NCI-H128 (cell line): ENCODE measurements at regions not wholly inside any gene's neighbourhood (a gene's known extent, or its start where the extent isn't known, plus 50 kb on each side); places are given as distances from the start of the nearest gene placed in this dataset.

Experiments used
- DNase-seq: peaks from one replicate; lab custom pipeline; 2025; ENCODE audit not compliant: unreplicated experiment; lab: John Stamatoyannopoulos, UW

- DNase-seq: no peak
Observed at GRCh38 chr1:80962564-80962963, 838.2 kb upstream of the ADGRL2 start.

DNA sequence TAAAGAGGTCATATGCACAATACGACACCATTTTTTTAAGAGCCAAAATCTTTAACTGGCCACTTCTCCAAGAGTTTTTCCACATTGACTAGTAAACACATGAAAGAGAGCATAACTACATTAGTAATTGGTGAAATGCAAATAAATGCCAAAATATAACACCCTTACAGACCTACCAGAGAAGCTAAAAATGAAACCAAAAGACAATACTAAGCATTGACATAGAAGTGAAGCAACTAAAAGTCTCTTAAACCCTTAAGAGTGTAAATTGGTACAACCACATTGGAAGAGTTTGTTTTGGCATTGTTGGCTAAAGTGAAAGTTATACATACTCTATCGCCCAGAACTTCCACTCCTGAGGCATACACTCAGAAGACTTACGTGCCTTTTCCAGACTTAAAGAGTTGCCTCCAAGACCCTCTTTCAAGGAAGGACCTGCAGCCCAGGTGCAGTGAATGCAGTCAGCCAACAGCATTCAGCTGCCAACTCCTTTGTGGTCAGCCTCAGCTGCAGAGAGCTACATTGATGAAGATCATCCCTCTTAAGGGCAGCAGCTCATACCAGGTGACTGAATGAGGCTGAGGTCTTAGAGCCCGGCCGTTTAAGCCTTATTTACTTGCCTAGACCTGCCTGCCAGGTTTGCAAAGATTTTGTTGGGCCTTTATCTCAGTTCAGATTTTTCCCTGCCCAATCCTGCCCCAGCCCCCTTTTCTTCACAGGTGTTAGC lies 839.1 kb upstream of the ADGRL2 start:
- DNase-seq: no peak

DNA sequence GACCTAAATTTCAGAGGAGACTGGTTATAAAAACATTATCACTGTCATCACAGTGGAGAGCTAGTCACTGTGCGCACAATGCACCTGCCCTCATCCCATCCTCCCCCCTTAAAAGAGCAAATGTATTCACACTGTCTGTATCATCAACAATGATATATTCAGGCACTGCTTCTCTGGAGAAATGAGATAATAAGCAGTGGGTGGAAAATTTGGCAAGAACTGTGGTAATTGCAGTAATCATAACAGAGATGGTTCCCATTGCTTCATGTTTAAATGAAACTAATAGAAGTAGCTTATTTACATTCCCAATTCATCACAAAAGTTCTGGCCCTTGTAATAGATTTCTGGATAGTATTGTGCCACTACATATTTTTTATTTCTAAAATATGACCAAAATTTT lies 867.4 kb upstream of the ADGRL2 start:
- no peak for DNase-seq

DNA sequence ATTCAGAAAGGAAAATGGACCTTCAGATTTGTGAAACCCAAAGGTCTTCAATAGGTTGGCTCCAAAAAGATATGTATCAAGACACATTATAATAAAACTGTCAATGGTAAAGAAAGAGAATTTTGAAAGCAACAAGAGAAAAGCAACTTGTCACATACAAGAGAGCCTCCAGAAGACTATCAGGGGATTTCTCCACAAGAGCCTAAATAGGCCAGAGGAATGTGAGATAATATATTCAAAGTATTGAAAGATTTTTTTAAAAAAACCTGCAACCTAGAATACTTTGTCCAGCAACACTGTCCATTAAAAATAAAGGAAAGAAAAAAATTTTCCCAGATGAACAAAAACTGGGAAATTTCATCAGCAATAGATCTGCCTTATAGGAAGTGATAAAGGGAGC lies 869.6 kb upstream of the ADGRL2 start:
- DNase-seq: no peak

GRCh38 chr1:80929868-80930508 lies 870.7 kb upstream of the ADGRL2 start:
- no peak for DNase-seq

DNA sequence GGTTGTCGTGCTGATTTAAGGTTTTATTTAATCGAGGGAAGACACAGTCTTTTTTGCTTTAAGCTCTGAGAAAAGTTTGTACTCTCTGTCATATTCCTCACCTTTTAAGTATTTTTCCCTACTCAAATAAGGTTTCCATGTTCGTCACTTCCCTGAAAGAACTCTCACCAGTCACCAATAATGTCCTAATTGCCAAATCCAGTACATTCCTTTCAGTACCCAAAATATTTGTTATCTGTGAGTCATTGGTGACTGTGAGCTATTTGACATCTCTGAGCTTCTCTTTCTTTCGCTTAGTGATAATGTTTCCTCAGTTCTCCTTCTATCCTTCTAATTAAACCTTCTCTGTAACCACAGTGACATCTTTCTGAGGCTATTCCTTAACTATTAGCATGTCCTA lies 874.2 kb upstream of the ADGRL2 start:
- DNase-seq: no peak

GRCh38 chr1:80925130-80925805 lies 875.5 kb upstream of the ADGRL2 start:
- DNase-seq: no peak

DNA sequence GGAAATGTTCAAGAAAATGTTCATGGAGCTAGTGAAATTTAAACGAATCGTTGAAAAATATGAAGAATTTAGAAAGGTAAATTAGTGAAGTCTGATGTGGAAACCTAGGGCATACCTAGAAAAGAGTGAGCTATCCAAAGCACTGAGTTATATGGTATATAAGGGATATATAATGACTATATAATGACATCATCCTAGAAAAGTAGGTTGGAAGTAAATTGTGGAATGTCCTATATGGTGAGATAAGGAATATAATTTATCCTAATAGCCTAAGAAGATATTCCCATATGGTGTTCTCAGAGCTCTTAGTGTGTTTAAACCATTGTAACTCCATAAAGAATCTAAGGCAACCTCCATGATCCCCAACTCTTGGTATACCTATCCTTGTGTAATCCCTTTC lies 876.4 kb upstream of the ADGRL2 start:
- DNase-seq: no peak

- no peak for DNase-seq
Observed at GRCh38 chr1:80922906-80923305, 877.8 kb upstream of the ADGRL2 start.

DNA sequence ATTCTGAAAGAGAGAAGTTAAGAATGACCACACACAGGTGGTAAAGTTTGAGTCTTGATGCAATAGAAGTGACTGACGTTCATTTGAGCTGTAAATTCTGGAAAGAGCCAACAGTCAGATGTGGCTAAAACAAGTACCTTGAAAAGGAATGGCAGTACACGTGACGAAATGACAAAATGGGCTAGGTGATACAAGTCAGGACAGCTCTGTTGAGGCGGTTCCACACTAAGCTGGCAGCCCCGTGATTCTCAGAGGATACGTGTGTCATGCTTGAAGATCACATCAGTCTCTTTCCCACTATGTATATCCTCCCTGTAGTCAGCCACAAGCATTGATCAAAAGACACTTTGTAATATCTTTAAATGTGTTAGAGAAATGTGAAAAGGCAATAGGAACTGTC lies 881.3 kb upstream of the ADGRL2 start:
- no peak for DNase-seq

- no peak for DNase-seq
Observed at GRCh38 chr1:80918380-80918779, 882.4 kb upstream of the ADGRL2 start.

DNA sequence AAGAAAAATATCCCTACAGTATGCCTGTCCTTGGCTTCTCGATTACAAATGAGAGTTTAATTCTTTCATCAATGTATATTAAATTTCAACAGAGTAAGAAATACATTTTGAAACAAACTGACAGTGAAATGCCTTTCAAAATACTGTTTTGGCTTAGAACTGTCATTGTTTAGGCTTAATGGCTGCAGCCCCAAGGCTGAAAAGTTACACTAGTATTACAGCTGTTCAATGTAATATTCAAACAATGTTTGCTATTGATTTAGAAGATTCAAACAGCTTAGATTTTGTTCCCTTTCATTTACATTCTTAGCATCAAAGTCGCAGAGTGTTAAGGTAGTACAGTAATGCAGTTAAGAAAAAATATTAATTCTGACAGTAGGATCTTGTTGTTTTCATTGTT lies 882.9 kb upstream of the ADGRL2 start:
- DNase-seq: no peak

- no peak for DNase-seq
Observed at GRCh38 chr1:80917225-80917624, 883.5 kb upstream of the ADGRL2 start.

- DNase-seq: no peak
Observed at GRCh38 chr1:80915491-80915890, 885.2 kb upstream of the ADGRL2 start.

- no peak for DNase-seq
Observed at GRCh38 chr1:80910426-80910825, 890.3 kb upstream of the ADGRL2 start.

DNA sequence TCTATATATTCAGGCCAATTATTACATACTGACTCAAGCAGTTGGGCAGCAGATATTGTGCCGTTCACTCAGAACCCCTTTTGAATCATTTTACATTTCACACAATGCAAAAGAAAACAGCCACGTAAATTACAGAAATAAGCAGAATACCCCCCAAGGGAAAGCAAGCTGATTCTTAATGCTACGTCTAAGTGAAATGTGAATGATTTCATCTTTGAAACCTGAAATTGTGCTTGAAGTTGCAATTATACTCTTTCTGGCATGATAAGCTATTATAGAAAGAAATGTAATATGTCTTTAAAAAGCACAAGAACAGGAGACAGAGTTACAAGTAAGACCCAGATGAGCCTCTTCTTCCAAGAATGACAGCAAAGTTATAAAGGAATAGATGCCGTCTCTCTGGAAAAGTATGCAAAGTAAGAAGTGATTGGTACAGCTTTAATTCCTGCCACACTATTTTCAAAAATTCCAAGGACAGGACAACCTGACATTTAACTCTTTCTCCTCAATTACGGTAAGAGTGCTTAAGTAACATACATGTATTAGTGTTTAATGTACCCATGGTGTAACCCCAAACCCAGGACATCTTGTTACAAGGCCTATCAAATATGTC lies 891.5 kb upstream of the ADGRL2 start:
- no peak for DNase-seq

DNA sequence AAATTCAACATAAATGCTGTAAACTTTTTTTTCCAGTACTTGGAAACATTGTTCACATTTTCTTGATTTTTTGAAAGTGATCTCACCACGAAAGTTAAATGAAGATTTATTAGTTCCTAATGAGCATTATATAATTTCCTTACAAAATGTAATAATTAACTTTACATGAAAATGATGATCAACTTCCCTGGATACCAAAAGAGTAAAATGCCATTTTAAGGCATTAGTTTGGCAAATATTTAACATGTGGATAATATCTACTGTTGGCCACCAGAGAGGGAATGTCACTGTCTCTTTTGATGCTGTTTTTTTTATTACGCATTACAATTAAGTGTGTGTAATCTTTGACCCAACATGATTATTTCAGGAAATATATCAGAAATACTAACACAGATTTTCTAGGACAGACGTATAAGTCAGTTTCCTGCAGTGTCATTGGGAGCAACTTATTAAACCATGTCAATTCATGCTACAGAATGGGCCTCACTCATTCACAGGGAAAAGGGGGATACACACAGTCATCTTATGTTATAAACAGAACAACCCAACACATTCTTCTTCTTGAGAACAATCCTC lies 903.9 kb upstream of the ADGRL2 start:
- no peak for DNase-seq

DNA sequence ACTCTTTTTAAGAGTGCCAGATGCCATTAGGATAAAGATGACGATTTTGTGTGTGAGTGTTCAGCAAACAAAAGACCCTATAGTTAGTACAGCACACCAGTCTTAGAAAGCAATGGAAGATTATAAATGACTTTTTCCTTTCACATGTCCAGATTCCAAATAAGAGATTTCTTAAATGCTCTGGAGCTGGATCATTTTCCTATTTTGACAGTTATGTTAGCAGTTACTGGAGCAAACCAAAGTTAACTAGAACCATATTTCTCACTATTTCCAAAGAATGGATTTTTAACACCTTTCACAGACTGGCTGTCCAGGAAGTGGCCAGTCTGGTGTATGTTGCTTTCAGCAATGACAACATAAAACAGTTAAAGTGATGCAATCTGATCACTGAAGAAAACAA lies 905.8 kb upstream of the ADGRL2 start:
- no peak for DNase-seq

DNA sequence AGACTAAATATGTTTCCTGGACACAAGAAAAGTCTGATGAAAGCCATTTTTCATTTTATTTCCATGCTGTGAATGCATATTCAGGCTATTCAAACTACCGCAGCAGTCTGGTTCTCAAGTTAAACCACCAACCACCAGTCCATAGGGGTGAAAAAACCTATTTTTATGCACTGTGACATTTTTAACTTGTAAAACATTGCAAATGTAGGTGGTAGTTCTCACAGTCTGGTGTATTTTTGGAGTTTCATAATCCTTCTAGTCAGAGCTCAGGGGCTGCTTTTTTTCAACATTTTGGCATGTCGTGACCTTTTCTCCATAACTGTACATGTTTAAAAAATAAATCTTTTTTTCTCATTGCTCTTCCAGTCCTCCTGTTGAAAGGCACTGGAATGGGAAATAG lies 907.6 kb upstream of the ADGRL2 start:
- DNase-seq: no peak

- no peak for DNase-seq
Observed at GRCh38 chr1:80892539-80892938, 908.2 kb upstream of the ADGRL2 start.

- DNase-seq: no peak
Observed at GRCh38 chr1:80891871-80892270, 908.9 kb upstream of the ADGRL2 start.

GRCh38 chr1:80882553-80882952 lies 918.2 kb upstream of the ADGRL2 start:
- no peak for DNase-seq
